HCT116 (cell line): ENCODE measurements at regions not wholly inside any gene's neighbourhood (a gene's known extent, or its start where the extent isn't known, plus 50 kb on each side); places are given as distances from the start of the nearest gene placed in this dataset.

Experiments used
- ATAC-seq: fragments of 200-7000 bp; cut with Tn5 transposase; 2 replicates; pipeline ENCODE4 v1.9.1; 2020; ENCODE audit warnings: mild to moderate bottlenecking, moderate library complexity
- BruUV-seq: library from RNA; stranded (reverse); fragments of 400-500 nt; replicated peaks from 2 replicates; lab custom pipeline; 2021; lab: Mats Ljungman, UMichigan
- CTCF ChIA-PET: fragments of 300-600 bp; sonication (Branson Sonifier 250); formaldehyde crosslinking; loops from one replicate; lab custom pipeline; 2021; ENCODE audit warnings: antibody characterized with exemption; lab: Charles Lee
- POLR2A ChIA-PET: fragments of 300-600, 350-600 bp; sonication (Branson Sonifier 250); formaldehyde crosslinking; loops from one replicate; lab custom pipeline; 2021; ENCODE audit warnings: antibody characterized with exemption; lab: Charles Lee
- RAD21 ChIA-PET, 2 experiments: fragments of 300-600 bp; sonication (Branson Sonifier 250); formaldehyde crosslinking; loops; one replicate each; lab custom pipeline; 2023; ENCODE audit warnings: low total read pairs in 2 of 2; ENCODE audit not compliant: uncharacterized antibody in 2 of 2, unreplicated experiment in 2 of 2, low non-redundant PET in 1 of 2; lab: Charles Lee
- DNase-seq: peaks from one replicate; pipeline ENCODE4 v3.0.0-alpha.2; 2010; ENCODE audit warnings: low read depth, low spot score
- H2AFZ ChIP-seq: fragments of 200-600 bp; shearing (Covaris generic), sonication (generic); 2 replicates; pipeline ENCODE4 v1.6.1; 2017; ENCODE audit warnings: low read depth, mixed run types, mixed read lengths, antibody characterized with exemption, low read length; ENCODE audit not compliant: poor library complexity, severe bottlenecking
- H3K27ac ChIP-seq: 2 replicates; pipeline ENCODE4 v1.5.1; 2012; ENCODE audit warnings: low read depth, low read length
- H3K27me3 ChIP-seq: fragments of 200-600 bp; sonication (generic); 2 replicates; pipeline ENCODE4 v1.6.1; 2016; ENCODE audit warnings: mixed run types, low read length, mixed read lengths; ENCODE audit not compliant: insufficient read depth
- H3K36me3 ChIP-seq, 2 experiments: fragments of 200-500 bp in 1 of 2; fragments of 200-600 bp in 1 of 2; sonication (Bioruptor generic) in 1 of 2; sonication (generic) in 1 of 2; 2 replicates each; pipeline versions ENCODE4 v1.5.1 to v1.6.1; 2014 to 2016; ENCODE audit warnings: low read length in 2 of 2, inconsistent platforms in 1 of 2, mixed read lengths in 1 of 2, mixed run types in 1 of 2; ENCODE audit not compliant: insufficient read depth in 2 of 2, control insufficient read depth in 1 of 2
- H3K4me1 ChIP-seq, 2 experiments: fragments of 200-600 bp in 1 of 2; sonication (generic) in 1 of 2; 2 replicates each; pipeline versions ENCODE4 v1.5.1 to v1.6.1; 2012 to 2017; ENCODE audit warnings: low read length in 2 of 2, inconsistent platforms in 1 of 2, mild to moderate bottlenecking in 1 of 2, mixed read lengths in 1 of 2, mixed run types in 1 of 2, moderate library complexity in 1 of 2; ENCODE audit not compliant: insufficient read depth in 2 of 2, control insufficient read depth in 1 of 2
- H3K4me2 ChIP-seq: fragments of 200-600 bp; sonication (generic); 2 replicates; pipeline ENCODE4 v1.6.1; 2017; ENCODE audit warnings: mixed run types, low read length, mixed read lengths
- H3K4me3 ChIP-seq, 2 experiments: fragments of 200-600 bp in 1 of 2; sonication (generic) in 1 of 2; replicated peaks in 1 of 2; 2 replicates each; pipeline ENCODE4 v1.5.1; 2011 to 2016; ENCODE audit warnings: low read length in 2 of 2, control low read depth in 1 of 2, low read depth in 1 of 2, mild to moderate bottlenecking in 1 of 2, mixed read lengths in 1 of 2, mixed run types in 1 of 2
- H3K79me2 ChIP-seq: fragments of 200-600 bp; sonication (generic); 2 replicates; pipeline ENCODE4 v1.6.1; 2017; ENCODE audit warnings: mild to moderate bottlenecking, mixed run types, low read length, moderate library complexity, mixed read lengths; ENCODE audit not compliant: insufficient read depth
- H3K9ac ChIP-seq: fragments of 200-600 bp; sonication (generic); 2 replicates; pipeline ENCODE4 v1.6.1; 2016; ENCODE audit warnings: low read length, mixed read lengths
- H3K9me2 ChIP-seq: fragments of 200-600 bp; sonication (generic), shearing (Covaris generic); 2 replicates; pipeline ENCODE4 v1.6.1; 2017; ENCODE audit warnings: mixed run types, mild to moderate bottlenecking, moderate library complexity; ENCODE audit not compliant: insufficient read depth
- H3K9me3 ChIP-seq, 2 experiments: fragments of 200-500 bp in 1 of 2; fragments of 200-600 bp in 1 of 2; sonication (Bioruptor generic) in 1 of 2; sonication (generic) in 1 of 2; 2 replicates each; pipeline ENCODE4 v1.6.1; 2014 to 2017; ENCODE audit warnings: low read length in 2 of 2, mixed read lengths in 2 of 2, inconsistent platforms in 1 of 2, low read depth in 1 of 2, mild to moderate bottlenecking in 1 of 2, mixed run types in 1 of 2, moderate library complexity in 1 of 2; ENCODE audit not compliant: control insufficient read depth in 1 of 2, insufficient read depth in 1 of 2
- H4K20me1 ChIP-seq: fragments of 200-600 bp; sonication (generic), shearing (Covaris generic); 2 replicates; pipeline ENCODE4 v1.6.1; 2017; ENCODE audit warnings: mixed run types, mild to moderate bottlenecking, moderate library complexity; ENCODE audit not compliant: insufficient read depth
- CBX3 ChIP-seq: IDR thresholded peaks from 2 replicates; pipeline ENCODE4 v1.6.1; 2012; ENCODE audit warnings: low read depth
- CEBPB ChIP-seq: IDR thresholded peaks from 2 replicates; pipeline ENCODE4 v1.6.1; 2012; ENCODE audit warnings: low read depth
- CTCF ChIP-seq, 3 experiments: fragments of 200-600 bp in 1 of 3; sonication (generic) in 1 of 3; IDR thresholded peaks in 2 of 3; conservative IDR thresholded peaks in 1 of 3; 2 replicates each; pipeline ENCODE4 v1.5.1; 2012 to 2017; ENCODE audit warnings: low read depth in 2 of 3, low read length in 2 of 3, antibody characterized with exemption in 1 of 3, borderline replicate concordance in 1 of 3, control low read depth in 1 of 3, mild to moderate bottlenecking in 1 of 3, mixed read lengths in 1 of 3, mixed run types in 1 of 3, moderate library complexity in 1 of 3; ENCODE audit not compliant: insufficient read depth in 1 of 3
- EGR1 ChIP-seq: IDR thresholded peaks from 2 replicates; pipeline ENCODE4 v1.6.1; 2012; ENCODE audit warnings: low read depth
- ELF1 ChIP-seq: IDR thresholded peaks from 2 replicates; pipeline ENCODE4 v1.6.1; 2012; ENCODE audit warnings: low read depth, borderline replicate concordance
- JUND ChIP-seq: IDR thresholded peaks from 2 replicates; pipeline ENCODE4 v1.6.1; 2012
- MAX ChIP-seq: IDR thresholded peaks from 2 replicates; pipeline ENCODE4 v1.6.1; 2012
- POLR2A ChIP-seq: IDR thresholded peaks from 2 replicates; pipeline ENCODE4 v1.7.0; 2011; ENCODE audit warnings: borderline replicate concordance; ENCODE audit not compliant: insufficient read depth, insufficient read length; ENCODE audit errors: extremely low read depth
- POLR2AphosphoS5 ChIP-seq: IDR thresholded peaks from 2 replicates; pipeline ENCODE4 v1.6.1; 2011; ENCODE audit warnings: mild to moderate bottlenecking, low read depth, low read length, moderate library complexity
- RAD21 ChIP-seq: IDR thresholded peaks from 2 replicates; pipeline ENCODE4 v1.6.1; 2012; ENCODE audit warnings: low read depth, mild to moderate bottlenecking
- REST ChIP-seq: IDR thresholded peaks from 2 replicates; pipeline ENCODE4 v1.6.1; 2012; ENCODE audit warnings: low read depth
- SIN3A ChIP-seq: IDR thresholded peaks from 2 replicates; pipeline ENCODE4 v1.6.1; 2012; ENCODE audit warnings: low read depth
- ZNF274 ChIP-seq: fragments of 200-500 bp; sonication (Bioruptor generic); IDR thresholded peaks from 2 replicates; pipeline ENCODE4 v1.6.1; 2014; ENCODE audit warnings: mild to moderate bottlenecking, low read depth, low read length, inconsistent platforms
- intact Hi-C: fragments of 100-400 bp; cut with micrococcal nuclease; formaldehyde crosslinking; loops from 2 replicates; pipeline ENCODE4 v1.10.0; 2022
- TF ChIP-seq, protein P1 (sequence below): IDR thresholded peaks from 2 replicates; pipeline ENCODE4 v1.6.1; 2011; ENCODE audit warnings: mild to moderate bottlenecking, low read length, moderate library complexity; ENCODE audit not compliant: insufficient replicate concordance; ENCODE audit errors: extremely low read depth

- TF ChIP-seq CBX3: no peak
- TF ChIP-seq REST: no peak
- no peak for TF ChIP-seq ZNF274
- no peak for TF ChIP-seq POLR2AphosphoS5
Measured at GRCh38 chr13:74596691-74597090, 462.5 kb upstream of the KLF12 start (continued).

DNA sequence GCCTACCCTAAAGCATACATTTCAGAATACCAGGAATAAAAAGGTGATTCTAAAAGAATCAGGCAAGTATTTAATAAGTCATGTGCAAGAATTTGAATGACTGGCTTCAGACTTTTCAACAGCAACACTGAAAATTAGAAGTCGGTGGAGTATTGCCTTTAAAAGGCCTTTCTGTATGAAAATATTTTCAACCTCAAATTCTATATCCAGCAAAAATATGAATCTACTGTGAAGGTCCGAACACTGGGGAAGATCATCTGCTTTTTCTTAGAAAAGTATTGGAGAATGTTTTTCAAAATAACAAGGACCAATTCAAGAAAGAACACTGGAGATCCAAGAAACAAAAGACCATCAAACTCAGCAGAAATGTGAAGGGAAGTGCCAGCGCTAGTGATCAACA, 459.5 kb upstream of the KLF12 start:
- H3K27ac ChIP-seq: no peak overlapping the region
- BruUV-seq: no TSS peak
- H3K9ac ChIP-seq: no peak overlapping the region
- H3K27me3 ChIP-seq: no peaks in the 10 kb centered on the region
- no peak overlapping the region for H3K4me2 ChIP-seq
- intact Hi-C loops: no loop called here
- ChIA-PET POLR2A (no interaction called here), RAD21 (no interaction called here), CTCF (no interaction called here)
- no peaks in the 10 kb centered on the region for H3K9me2 ChIP-seq
- DNase-seq (no peak), ATAC-seq (no peak)
- H3K9me3 ChIP-seq: no peaks in the 10 kb centered on the region
- H2AFZ ChIP-seq: no peak overlapping the region
- no peaks in the 10 kb centered on the region for H3K4me1 ChIP-seq
- no peaks in the 10 kb centered on the region for H4K20me1 ChIP-seq
- no peaks in the 10 kb centered on the region for H3K36me3 ChIP-seq
- H3K4me3 ChIP-seq: no peak overlapping the region
- H3K79me2 ChIP-seq: no peaks in the 10 kb centered on the region
- TF ChIP-seq RAD21 (no peak), ELF1 (no peak), EGR1 (no peak), MAX (no peak), POLR2A (no peak), JUND (no peak), CTCF (IDR thresholded peaks at IDR 0.05 in 2 of 3, conservative IDR thresholded peaks at IDR 0.05 in 1 of 3; ENCODE audit: borderline replicate concordance in 1 of 3, insufficient read depth in 1 of 3, low read depth in 2 of 3, low read length in 2 of 3) (no peak), REST (no peak), ZNF274 (no peak), CBX3 (no peak), CEBPB (no peak), SIN3A (no peak)
- TF ChIP-seq, protein P1, sequence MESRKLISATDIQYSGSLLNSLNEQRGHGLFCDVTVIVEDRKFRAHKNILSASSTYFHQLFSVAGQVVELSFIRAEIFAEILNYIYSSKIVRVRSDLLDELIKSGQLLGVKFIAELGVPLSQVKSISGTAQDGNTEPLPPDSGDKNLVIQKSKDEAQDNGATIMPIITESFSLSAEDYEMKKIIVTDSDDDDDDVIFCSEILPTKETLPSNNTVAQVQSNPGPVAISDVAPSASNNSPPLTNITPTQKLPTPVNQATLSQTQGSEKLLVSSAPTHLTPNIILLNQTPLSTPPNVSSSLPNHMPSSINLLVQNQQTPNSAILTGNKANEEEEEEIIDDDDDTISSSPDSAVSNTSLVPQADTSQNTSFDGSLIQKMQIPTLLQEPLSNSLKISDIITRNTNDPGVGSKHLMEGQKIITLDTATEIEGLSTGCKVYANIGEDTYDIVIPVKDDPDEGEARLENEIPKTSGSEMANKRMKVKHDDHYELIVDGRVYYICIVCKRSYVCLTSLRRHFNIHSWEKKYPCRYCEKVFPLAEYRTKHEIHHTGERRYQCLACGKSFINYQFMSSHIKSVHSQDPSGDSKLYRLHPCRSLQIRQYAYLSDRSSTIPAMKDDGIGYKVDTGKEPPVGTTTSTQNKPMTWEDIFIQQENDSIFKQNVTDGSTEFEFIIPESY: no peak
